Activated T-helper 1 cell treated with anti-CD3 and anti-CD28 coated beads, Interleukin-12 subunit alpha, Interleukin-12 subunit beta, Interleukin-2, Interleukin-4 antibody, amounts not matched to agents 30 ng/mL and 10 ng/mL and 1 ng/mL, durations not matched to agents 14 hours and 24 hours and 36 hours (primary cell): ENCODE measurements at regions not wholly inside any gene's neighbourhood (a gene's known extent, or its start where the extent isn't known, plus 50 kb on each side); places are given as distances from the start of the nearest gene placed in this dataset.

Experiments used
- DNase-seq: peaks from one replicate; pipeline ENCODE4 v3.0.0; 2021; ENCODE audit warnings: low spot score
- H3K27ac Mint-ChIP-seq: one replicate; pipeline ENCODE4 v1.8.0; 2021; ENCODE audit warnings: mild to moderate bottlenecking, mixed read lengths
- H3K27me3 Mint-ChIP-seq: one replicate; pipeline ENCODE4 v1.8.0; 2022; ENCODE audit warnings: mild to moderate bottlenecking, moderate library complexity, mixed read lengths; ENCODE audit not compliant: insufficient read depth
- H3K36me3 Mint-ChIP-seq: one replicate; pipeline ENCODE4 v1.8.0; 2021; ENCODE audit warnings: low read depth, mixed read lengths
- H3K4me1 Mint-ChIP-seq: one replicate; pipeline ENCODE4 v1.8.0; 2021; ENCODE audit warnings: low read depth, mixed read lengths
- H3K4me3 Mint-ChIP-seq: one replicate; pipeline ENCODE4 v1.8.0; 2021; ENCODE audit warnings: mild to moderate bottlenecking, moderate library complexity, mixed read lengths
- H3K9me3 Mint-ChIP-seq: one replicate; pipeline ENCODE4 v1.8.0; 2021; ENCODE audit warnings: mixed read lengths
- intact Hi-C: fragments of 100-400 bp; cut with micrococcal nuclease; formaldehyde crosslinking; loops from one replicate; pipeline ENCODE4 v1.15.1; 2024

- Mint-ChIP-seq H3K9me3 (no peaks in the 10 kb centered on the region), H3K4me1 (peaks cover 3% of the 10 kb centered on the region), H3K36me3 (no peaks in the 10 kb centered on the region), H3K27ac (no peak overlapping the region), H3K27me3 (peaks cover 10% of the 10 kb centered on the region), H3K4me3 (no peak overlapping the region)
- DNase-seq, result no peak
- intact Hi-C loops, result no loop called here
Measured at GRCh38 chr5:57036761-57037160, 84.8 kb upstream of the MIER3 start.

- no peak for DNase-seq
- Mint-ChIP-seq H3K4me1 (no peaks in the 10 kb centered on the region), H3K9me3 (no peaks in the 10 kb centered on the region), H3K4me3 (no peak overlapping the region), H3K36me3 (no peaks in the 10 kb centered on the region), H3K27ac (no peak overlapping the region), H3K27me3 (peaks cover 8% of the 10 kb centered on the region)
- intact Hi-C loops, result no loop called here
Measured at GRCh38 chr5:57037355-57037754, 85.4 kb upstream of the MIER3 start.

- Mint-ChIP-seq H3K4me1 (no peaks in the 10 kb centered on the region), H3K27ac (no peak overlapping the region), H3K4me3 (no peak overlapping the region), H3K27me3 (peaks cover 9% of the 10 kb centered on the region), H3K9me3 (no peaks in the 10 kb centered on the region), H3K36me3 (no peaks in the 10 kb centered on the region)
- DNase-seq, result no peak
- intact Hi-C loops, result no loop called here
Measured at GRCh38 chr5:57041570-57041969, 89.6 kb upstream of the MIER3 start.

GRCh38 chr5:57042524-57042931 is 90.6 kb upstream of the MIER3 start:
- intact Hi-C loops, result no loop called here
- Mint-ChIP-seq H3K4me1 (no peaks in the 10 kb centered on the region), H3K4me3 (no peak overlapping the region), H3K9me3 (no peaks in the 10 kb centered on the region), H3K27me3 (peaks cover 5% of the 10 kb centered on the region), H3K36me3 (no peaks in the 10 kb centered on the region), H3K27ac (no peak overlapping the region)
- no peak for DNase-seq

GRCh38 chr5:57054135-57054534 is 102.2 kb upstream of the MIER3 start:
- Mint-ChIP-seq H3K9me3 (no peaks in the 10 kb centered on the region), H3K27ac (no peak overlapping the region), H3K36me3 (no peaks in the 10 kb centered on the region), H3K27me3 (peaks cover 18% of the 10 kb centered on the region), H3K4me1 (no peaks in the 10 kb centered on the region), H3K4me3 (no peak overlapping the region)
- intact Hi-C loops, result no loop called here
- DNase-seq, result no peak

- H3K9me3 Mint-ChIP-seq, result no peaks in the 10 kb centered on the region
- DNase-seq, result no peak
- no peak overlapping the region for H3K27ac Mint-ChIP-seq
- no peaks in the 10 kb centered on the region for H3K4me1 Mint-ChIP-seq
- H3K36me3 Mint-ChIP-seq, result no peaks in the 10 kb centered on the region
- intact Hi-C loops, result no loop called here
- no peak overlapping the region for H3K4me3 Mint-ChIP-seq
- H3K27me3 Mint-ChIP-seq, result peaks cover 17% of the 10 kb centered on the region
Measured at GRCh38 chr5:57054671-57055070, 102.7 kb upstream of the MIER3 start.

- H3K36me3 Mint-ChIP-seq, result no peaks in the 10 kb centered on the region
- H3K9me3 Mint-ChIP-seq, result no peaks in the 10 kb centered on the region
- H3K4me3 Mint-ChIP-seq, result no peak overlapping the region
- no peak for DNase-seq
- H3K27ac Mint-ChIP-seq, result no peak overlapping the region
- peaks cover 17% of the 10 kb centered on the region for H3K27me3 Mint-ChIP-seq
- intact Hi-C loops, result no loop called here
- H3K4me1 Mint-ChIP-seq, result no peaks in the 10 kb centered on the region
Measured at GRCh38 chr5:57055731-57056130, 103.8 kb upstream of the MIER3 start.

GRCh38 chr5:57063773-57064172 is 110.1 kb upstream of the GPBP1 start:
- H3K4me3 Mint-ChIP-seq, result no peak overlapping the region
- H3K4me1 Mint-ChIP-seq, result no peaks in the 10 kb centered on the region
- no peaks in the 10 kb centered on the region for H3K36me3 Mint-ChIP-seq
- peaks cover 4% of the 10 kb centered on the region for H3K9me3 Mint-ChIP-seq
- intact Hi-C loops, result no loop called here
- peaks cover 13% of the 10 kb centered on the region for H3K27me3 Mint-ChIP-seq
- no peak overlapping the region for H3K27ac Mint-ChIP-seq
- no peak for DNase-seq

- H3K36me3 Mint-ChIP-seq, result no peaks in the 10 kb centered on the region
Measured at GRCh38 chr5:57066924-57067596, 106.8 kb upstream of the GPBP1 start.

GRCh38 chr5:57067597-57067924 is 106.3 kb upstream of the GPBP1 start:
- no peaks in the 10 kb centered on the region for H3K36me3 Mint-ChIP-seq
- intact Hi-C loops, result no loop called here
- H3K4me3 Mint-ChIP-seq, result no peak overlapping the region
- H3K27me3 Mint-ChIP-seq, result peaks cover 20% of the 10 kb centered on the region
- peaks cover 4% of the 10 kb centered on the region for H3K9me3 Mint-ChIP-seq
- no peaks in the 10 kb centered on the region for H3K4me1 Mint-ChIP-seq
- DNase-seq, result no peak
- H3K27ac Mint-ChIP-seq, result no peak overlapping the region

More at GRCh38 chr5:57066924-57067596, 106.8 kb upstream of the GPBP1 start:
- intact Hi-C loops, result no loop called here
- peaks cover 20% of the 10 kb centered on the region for H3K27me3 Mint-ChIP-seq
- no peak overlapping the region for H3K27ac Mint-ChIP-seq
- H3K4me1 Mint-ChIP-seq, result no peaks in the 10 kb centered on the region
- H3K4me3 Mint-ChIP-seq, result no peak overlapping the region
- peaks cover 4% of the 10 kb centered on the region for H3K9me3 Mint-ChIP-seq
- DNase-seq, result no peak

GRCh38 chr5:57069115-57069835 is 104.6 kb upstream of the GPBP1 start:
- Mint-ChIP-seq H3K36me3 (no peaks in the 10 kb centered on the region), H3K4me1 (no peaks in the 10 kb centered on the region), H3K4me3 (no peak overlapping the region), H3K27ac (no peak overlapping the region), H3K9me3 (peaks cover 4% of the 10 kb centered on the region), H3K27me3 (peaks cover 22% of the 10 kb centered on the region)
- intact Hi-C loops, result no loop called here
- no peak for DNase-seq

- Mint-ChIP-seq H3K9me3 (no peaks in the 10 kb centered on the region), H3K27me3 (peaks cover 17% of the 10 kb centered on the region), H3K4me1 (no peaks in the 10 kb centered on the region), H3K36me3 (no peaks in the 10 kb centered on the region), H3K27ac (no peak overlapping the region), H3K4me3 (no peak overlapping the region)
- no peak for DNase-seq
- intact Hi-C loops, result no loop called here
Measured at GRCh38 chr5:57072218-57072892, 101.5 kb upstream of the GPBP1 start.

GRCh38 chr5:57082441-57083067 is 91.3 kb upstream of the GPBP1 start:
- H3K9me3 Mint-ChIP-seq, result no peaks in the 10 kb centered on the region
- intact Hi-C loops, result no loop called here
- H3K36me3 Mint-ChIP-seq, result no peaks in the 10 kb centered on the region
- no peak for DNase-seq
- peaks cover 17% of the 10 kb centered on the region for H3K27me3 Mint-ChIP-seq
- no peaks in the 10 kb centered on the region for H3K4me1 Mint-ChIP-seq
- no peak overlapping the region for H3K4me3 Mint-ChIP-seq
- H3K27ac Mint-ChIP-seq, result no peak overlapping the region
